NOMO-1 (cell line): ENCODE measurements at regions not wholly inside any gene's neighbourhood (a gene's known extent, or its start where the extent isn't known, plus 50 kb on each side); places are given as distances from the start of the nearest gene placed in this dataset.

Experiments
- DNase-seq, 2 experiments: peaks; one replicate each; lab custom pipeline; 2025; ENCODE audit not compliant: unreplicated experiment in 2 of 2; lab: John Stamatoyannopoulos, UW

- no peak for DNase-seq
Measured at GRCh38 chr12:58186401-58186800, 245.0 kb downstream of the ATP23 start.

- DNase-seq, result peak in 1 of 2 experiments; percentile 4
Measured at GRCh38 chr12:58186914-58187313, 245.5 kb downstream of the ATP23 start.

GRCh38 chr12:58189030-58189429, 247.7 kb downstream of the ATP23 start:
- no peak for DNase-seq

DNA sequence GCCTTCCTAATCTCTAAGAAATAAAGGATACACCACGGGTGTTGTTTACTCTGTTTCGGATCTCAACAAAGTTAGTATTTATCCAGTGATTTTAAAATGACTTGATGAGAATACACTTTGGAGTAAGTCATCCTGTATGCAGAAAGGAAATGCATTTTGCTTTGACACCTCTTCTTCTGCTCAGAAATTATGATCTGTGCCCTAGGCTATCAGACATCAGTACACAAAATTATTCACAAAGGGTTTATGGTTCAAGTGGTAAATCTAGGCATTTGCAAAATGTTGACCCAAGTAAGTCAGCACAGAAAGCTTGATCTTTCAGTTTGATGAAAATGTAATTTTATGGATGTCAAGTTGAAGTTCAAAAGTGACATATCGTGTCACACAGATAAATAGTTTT, 248.5 kb downstream of the ATP23 start:
- no peak for DNase-seq

DNA sequence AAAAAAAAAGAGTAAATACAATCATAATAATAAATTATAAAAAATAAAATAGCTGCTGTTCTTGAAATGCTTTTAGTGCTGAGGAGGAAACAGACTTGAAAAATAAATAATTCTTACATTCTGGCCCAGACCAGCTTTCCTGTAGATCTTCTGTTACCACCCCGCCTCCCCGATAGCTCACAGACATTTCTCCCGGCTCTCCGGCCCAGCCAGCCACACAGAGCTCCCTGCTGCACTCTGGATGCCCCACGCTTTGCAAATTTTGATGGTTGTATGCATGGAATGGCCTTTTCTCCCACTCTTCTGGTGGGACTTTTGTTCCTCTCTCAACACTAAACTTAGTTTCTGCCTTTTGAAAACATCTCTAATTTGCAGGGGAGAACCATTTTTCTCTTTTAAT, 249.3 kb downstream of the ATP23 start:
- DNase-seq, result no peak

DNA sequence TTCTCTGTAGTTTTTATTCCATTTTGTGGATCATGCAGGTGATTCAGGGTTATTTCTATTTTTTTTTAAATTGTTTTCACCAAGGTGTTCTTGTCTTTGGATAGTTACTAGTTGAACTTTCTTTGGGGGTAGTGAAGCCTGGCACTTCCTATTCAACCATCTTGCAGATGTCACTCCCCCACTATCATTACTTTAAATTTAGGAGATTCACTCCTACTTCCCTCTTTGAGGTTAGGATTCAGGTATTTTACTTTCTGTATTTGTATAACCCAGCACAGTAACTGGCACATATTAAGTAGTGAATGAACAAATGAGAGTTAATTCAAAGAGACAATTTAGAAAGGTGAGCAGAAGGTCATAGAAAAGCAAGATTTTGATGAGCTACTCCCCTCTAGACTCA, 255.6 kb downstream of the ATP23 start:
- DNase-seq, result no peak

GRCh38 chr12:58202933-58203718, 261.8 kb downstream of the ATP23 start:
- no peak for DNase-seq

DNA sequence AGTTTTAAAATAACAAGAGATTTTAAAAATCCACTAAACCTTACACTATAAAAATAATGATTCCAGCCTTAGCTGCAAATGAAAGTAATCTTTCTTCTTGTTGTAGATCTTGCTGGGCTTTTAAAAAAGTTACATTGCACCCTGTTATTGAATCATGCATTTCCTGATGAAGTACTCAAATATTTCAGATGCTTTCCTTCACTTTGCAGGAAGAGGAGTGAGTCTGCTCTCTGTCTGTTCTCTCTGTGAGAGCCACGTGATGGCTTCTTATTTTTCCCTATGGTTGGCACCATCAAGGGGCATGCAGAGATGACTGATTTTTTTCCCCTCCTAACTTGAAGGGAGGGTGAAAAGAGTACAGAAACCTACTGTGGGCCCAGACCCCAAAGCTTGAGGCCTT, 262.7 kb downstream of the ATP23 start:
- no peak for DNase-seq

- no peak for DNase-seq
Measured at GRCh38 chr12:58206876-58207275, 265.5 kb downstream of the ATP23 start.

DNA sequence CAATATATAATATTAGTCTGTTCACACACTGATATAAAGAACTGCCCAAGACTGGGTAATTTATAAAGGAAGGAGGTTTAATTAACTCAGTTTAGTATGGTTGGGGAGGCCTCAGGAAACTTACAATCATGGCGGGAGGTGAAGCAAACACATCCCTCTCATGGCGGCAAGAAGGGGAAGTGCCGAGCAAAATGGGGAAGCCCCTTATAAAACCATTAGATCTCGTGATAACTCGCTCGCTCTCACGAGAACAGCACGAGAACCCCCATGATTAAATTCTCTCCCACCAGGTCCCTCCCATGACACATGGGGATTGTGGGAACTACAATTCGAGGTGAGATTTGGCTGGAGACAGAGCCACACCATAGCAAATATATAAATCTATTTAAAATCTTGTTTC, 269.8 kb downstream of the ATP23 start:
- DNase-seq, result peak; percentile 2 to 7

GRCh38 chr12:58217130-58217529, 275.8 kb downstream of the ATP23 start:
- no peak for DNase-seq

GRCh38 chr12:58224536-58225105, 283.3 kb downstream of the ATP23 start:
- DNase-seq, result no peak

DNA sequence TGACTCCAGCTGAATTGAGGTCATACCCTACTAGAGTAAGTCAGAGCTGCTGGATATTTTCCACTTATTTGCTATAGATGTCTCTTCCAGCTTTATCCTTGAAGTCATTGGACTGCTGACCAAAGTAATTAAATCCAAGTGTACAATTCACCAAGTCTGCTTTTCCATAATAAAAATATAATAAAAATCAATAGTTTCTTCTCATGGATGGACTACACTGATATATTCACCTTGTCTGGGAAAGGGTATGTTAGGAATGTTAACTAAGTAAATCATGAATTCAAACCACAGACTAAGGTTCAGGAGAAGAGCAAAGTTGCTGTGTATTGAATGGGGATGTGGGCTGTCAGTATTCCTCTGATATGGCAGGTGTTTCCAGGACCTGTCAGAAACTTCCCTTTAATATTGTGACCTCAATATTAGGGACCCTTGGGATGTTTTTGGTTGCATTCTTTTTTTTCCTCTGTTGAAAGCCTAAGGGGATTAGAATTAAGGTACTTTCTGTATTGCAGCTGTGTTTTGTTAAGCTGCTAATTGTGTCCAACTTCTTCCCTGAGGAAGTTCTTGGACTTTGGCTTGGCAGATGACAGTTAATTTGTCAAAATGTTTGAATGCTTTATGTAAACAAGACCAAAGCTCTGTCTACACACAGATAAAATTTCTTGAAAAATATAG, 284.0 kb downstream of the ATP23 start:
- no peak for DNase-seq

GRCh38 chr12:58233886-58234285, 292.5 kb downstream of the ATP23 start:
- no peak for DNase-seq

GRCh38 chr12:58238411-58238810, 297.0 kb downstream of the ATP23 start:
- DNase-seq, result no peak

GRCh38 chr12:58241099-58241498, 299.7 kb downstream of the ATP23 start:
- DNase-seq, result no peak

- no peak for DNase-seq
Measured at GRCh38 chr12:58242796-58243630, 301.6 kb downstream of the ATP23 start.

- DNase-seq, result no peak
Measured at GRCh38 chr12:58247633-58248032, 306.3 kb downstream of the ATP23 start.

DNA sequence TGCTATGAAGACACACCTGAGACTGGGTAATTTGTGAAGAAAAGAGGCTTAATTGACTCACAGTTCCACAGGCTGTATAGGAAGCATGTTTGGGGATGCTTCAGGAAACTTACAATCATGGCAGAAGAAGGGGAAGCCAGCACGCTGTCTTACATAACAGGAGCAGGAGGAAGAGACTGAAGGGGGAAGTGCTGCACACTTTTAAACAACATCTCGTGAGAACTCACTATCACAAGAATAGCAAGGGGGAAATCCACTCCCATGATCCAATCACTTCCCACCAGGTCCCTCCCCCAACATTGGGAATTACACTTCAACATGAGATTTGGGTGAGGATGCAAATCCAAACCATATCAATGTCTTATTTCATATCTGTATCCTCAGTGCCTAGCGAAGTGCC, 307.2 kb downstream of the ATP23 start:
- no peak for DNase-seq

- DNase-seq, result no peak
Measured at GRCh38 chr12:58249610-58250009, 308.2 kb downstream of the ATP23 start.

GRCh38 chr12:58250077-58250476, 308.7 kb downstream of the ATP23 start:
- DNase-seq, result no peak
